ENCODE measurements at regions not wholly inside any gene's neighbourhood (a gene's known extent, or its start where the extent isn't known, plus 50 kb on each side); places are given as distances from the start of the nearest gene placed in this dataset.

- no peak for DNase-seq
Observed at GRCh38 chr12:128047266-128048060, 219.5 kb upstream of the TMEM132C start.

- DNase-seq, result no peak
Observed at GRCh38 chr12:128052331-128052730, 214.6 kb upstream of the TMEM132C start.

DNA sequence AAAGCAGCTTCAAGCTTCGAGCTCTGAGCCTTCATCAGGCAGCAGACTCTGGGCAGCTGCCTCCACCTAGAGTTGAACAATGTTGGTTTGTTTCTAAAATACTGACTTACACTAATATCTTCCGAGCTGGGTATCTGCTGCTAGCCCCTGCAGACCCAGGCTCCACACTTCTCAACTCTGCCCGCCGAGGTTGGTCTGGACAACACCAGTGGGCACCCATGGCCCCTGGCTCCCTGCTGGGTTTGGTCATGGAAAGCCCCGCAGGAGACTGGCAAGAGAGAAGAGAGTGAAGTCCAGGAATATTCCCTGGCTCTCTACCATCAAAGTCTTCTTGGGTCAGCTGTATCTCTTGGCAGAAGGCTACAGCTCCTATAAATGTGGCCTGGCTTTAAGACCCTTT, 214.2 kb upstream of the TMEM132C start:
- no peak for DNase-seq

DNA sequence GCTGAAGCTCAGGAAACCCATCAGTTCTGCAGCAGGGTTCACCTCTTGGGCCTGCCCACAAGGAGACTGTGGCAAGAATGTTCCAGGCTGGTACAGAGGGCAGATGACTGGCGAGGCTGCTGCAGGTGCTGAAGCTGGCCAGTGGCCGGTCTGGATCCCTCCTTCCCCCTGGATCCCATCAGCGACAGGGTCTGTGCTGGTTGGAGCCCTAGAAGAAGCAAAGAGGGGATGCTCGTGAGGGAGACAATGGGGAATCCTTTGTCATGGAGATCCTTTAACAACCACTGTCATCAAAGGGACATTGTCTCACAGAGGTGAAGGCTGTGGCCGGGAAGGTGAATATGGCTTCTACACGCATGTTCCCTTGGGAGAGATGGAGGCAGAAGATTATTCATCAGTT, 211.4 kb upstream of the TMEM132C start:
- no peak for DNase-seq

DNA sequence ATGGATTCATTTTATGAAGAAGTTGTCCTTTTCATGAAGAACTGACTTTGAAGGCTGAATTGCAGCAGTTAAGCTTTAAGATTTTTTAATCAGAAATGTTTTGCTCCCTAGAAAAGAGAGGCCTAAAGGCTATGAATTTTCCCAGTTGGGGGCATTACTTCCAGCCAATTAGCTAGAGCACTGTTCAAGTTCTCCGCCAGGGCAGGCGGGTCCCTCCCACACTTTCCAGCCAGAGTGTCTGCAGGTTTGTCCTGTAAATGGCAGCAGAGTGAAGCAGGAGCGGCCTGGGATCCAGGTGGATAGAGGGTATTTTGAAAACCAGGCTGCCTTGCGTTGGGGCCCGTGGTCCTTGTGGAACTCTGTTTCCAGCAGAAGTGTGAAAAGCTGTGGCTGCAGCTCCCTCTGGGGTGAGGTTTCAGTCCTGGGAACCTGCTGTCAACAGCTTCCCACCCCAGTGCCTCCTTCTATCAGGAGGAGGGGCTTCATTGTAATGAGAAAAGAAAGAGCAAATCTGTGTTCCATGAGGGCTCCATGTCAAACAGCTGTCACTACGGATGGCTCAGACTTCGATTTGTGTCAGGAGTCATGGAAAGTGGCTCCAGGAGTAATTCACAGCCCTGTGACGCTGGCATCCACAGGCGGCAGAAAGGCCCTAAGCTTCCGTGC, 210.7 kb upstream of the TMEM132C start:
- DNase-seq, result no peak

DNA sequence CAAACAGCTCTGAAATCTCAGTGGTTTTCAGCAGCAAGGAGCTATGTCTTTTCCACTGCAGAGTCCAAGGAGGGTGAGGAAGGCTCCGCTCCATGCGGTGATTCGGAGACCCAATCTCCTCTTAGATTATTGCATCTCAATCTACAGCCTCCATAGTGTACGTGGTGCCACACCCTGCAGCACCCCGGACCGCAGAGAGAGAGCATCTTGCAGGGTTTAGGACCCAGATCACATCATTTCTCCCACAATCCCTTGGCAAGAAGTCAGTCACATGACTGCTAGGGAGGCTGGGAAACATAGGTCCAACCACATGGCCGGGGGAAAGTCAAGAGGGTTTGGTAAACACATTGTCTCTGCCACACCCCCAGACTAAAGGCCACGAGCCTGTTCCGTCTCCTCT, 209.4 kb upstream of the TMEM132C start:
- no peak for DNase-seq

DNA sequence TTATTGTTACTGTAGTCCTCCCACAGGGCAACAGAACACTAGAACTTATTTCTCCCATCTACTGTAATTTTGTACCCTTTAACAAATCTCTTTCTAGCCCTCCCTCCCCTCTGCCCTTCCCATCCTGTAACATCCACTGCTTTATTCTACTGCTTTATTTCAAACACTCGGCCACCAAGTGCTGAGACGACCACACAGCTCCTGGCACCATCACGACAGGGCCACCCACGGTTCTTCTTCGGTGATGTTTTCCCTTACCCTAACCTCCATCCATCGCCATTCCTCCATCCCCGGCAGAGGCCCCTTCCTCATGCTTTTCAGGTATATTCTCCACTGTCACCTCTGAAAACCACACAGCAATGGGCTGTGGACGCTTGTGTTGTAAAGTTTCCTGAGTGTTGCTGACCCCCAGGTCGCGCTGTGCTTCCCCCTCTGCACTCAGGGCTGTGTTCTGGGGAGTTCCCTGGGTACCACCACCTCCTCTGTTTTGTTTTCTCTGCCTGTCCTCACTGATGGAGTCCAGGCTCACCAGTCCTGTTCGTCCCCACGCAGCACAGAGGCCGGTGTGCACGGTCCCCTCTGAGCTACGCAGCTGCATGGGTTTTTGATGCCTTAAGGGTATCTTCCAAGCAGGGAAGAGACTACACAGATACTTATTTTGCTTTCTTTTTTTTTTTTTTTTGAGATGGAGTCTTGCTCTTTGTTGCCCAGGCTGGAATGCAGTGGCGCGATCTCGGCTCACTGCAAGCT, 207.2 kb upstream of the TMEM132C start:
- DNase-seq, result no peak

GRCh38 chr12:128068211-128068610, 198.8 kb upstream of the TMEM132C start:
- no peak for DNase-seq

- no peak for DNase-seq
Observed at GRCh38 chr12:128069359-128069997, 197.5 kb upstream of the TMEM132C start.

DNA sequence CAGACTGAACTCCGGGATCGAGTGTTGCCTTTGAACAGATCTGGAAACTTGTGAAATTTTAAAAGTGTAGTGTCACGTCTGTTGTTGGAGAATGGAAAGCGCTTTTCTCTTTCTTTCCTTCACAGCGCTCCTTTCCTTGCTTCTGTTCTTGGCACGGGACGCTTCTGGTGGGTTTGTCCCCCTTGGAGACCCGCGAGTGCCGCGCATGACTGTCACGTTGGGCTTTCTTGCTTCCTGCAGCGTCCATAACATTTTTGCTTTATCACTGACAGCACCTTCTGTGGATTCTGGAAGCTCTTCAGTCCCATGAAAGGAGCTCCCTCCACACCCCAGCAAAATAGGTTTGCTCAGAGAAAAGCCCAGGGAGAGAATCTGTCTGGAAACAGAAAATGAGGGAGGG, 193.0 kb upstream of the TMEM132C start:
- DNase-seq, result no peak

DNA sequence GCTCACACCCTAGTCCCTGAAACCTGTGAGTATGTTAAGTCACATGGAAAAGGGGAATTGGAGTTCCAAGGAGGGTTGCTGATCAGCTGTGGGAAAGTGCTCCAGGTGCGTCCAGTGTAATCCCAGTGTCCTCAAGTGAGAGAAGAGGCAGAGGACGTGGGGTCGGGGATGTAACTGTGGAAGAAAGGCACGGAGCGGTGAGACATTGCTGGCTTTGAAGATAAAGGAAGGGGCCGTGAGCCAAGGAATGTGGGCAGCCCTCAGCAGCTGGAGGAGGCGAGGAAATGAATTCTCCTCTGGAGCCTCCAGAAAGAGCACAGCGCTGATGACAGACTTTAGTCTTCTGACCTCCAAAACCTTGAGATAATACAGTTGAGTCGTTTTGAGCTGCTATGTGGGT, 191.6 kb upstream of the TMEM132C start:
- no peak for DNase-seq

GRCh38 chr12:128076188-128076587, 190.8 kb upstream of the TMEM132C start:
- DNase-seq, result no peak

GRCh38 chr12:128077211-128077916, 189.6 kb upstream of the TMEM132C start:
- DNase-seq, result no peak

DNA sequence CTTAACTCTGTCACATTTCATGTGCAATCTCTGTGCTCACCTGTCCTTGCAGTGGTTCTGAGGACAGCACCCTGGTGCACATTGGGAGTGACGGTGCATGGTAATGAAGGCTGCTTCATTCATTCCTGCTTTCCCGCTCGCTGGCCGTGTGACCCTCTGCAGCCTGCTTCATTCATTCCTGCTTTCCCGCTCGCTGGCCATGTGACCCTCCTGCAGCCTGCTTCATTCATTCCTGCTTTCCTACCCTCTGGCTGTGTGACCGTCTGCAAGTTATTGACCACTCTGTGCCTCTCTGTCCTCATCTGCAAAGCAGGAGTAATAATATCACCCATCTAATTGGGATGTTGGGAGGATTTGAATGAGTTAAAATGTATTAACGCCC, 189.1 kb upstream of the TMEM132C start:
- DNase-seq, result no peak

- no peak for DNase-seq
Observed at GRCh38 chr12:128078301-128078971, 188.5 kb upstream of the TMEM132C start.

GRCh38 chr12:128079446-128079845, 187.5 kb upstream of the TMEM132C start:
- DNase-seq, result no peak

- DNase-seq, result no peak
Observed at GRCh38 chr12:128083132-128083729, 183.7 kb upstream of the TMEM132C start.

- no peak for DNase-seq
Observed at GRCh38 chr12:128088926-128089325, 178.0 kb upstream of the TMEM132C start.

GRCh38 chr12:128089961-128090360, 177.0 kb upstream of the TMEM132C start:
- DNase-seq, result no peak

DNA sequence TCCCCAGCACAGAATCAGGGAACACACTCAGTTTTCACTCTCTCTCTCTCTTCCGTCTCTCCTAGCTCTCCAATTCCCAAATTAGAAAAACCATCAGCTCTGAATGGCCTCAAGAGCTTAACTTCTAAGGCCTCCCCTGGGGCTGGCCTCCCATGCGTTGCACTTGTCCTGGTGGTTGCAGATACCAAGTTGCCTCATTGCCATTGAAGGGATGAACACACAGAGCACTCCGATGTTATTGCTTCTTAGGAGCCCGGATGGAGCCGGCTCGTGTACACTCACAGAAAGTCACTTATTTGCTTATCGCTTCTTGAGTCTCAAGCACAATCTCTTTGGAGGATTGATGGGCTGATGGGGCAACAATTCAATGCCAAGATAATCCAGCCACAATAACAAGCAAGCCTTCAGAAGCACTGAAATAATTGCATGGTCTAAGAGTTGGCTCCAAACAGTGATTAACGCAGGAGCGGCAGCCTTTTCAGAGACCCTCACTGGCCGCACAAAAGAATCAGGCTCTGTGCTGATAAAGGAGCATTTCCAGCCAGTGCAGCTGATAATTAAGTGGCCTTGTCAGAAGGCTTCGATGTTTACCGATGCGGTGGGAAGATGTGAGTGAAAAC, 175.8 kb upstream of the TMEM132C start:
- DNase-seq, result no peak

GRCh38 chr12:128091951-128092382, 175.0 kb upstream of the TMEM132C start:
- DNase-seq, result no peak
